ENCODE measurements at regions not wholly inside any gene's neighbourhood (a gene's known extent, or its start where the extent isn't known, plus 50 kb on each side); places are given as distances from the start of the nearest gene placed in this dataset.

- Histone ChIP-seq H3K4me3 (no peak overlapping the region), H3K36me3 (no peaks in the 10 kb centered on the region), H3K4me1 (no peaks in the 10 kb centered on the region), H3K9ac (no peak overlapping the region), H3K9me3 (no peaks in the 10 kb centered on the region), H3K27ac (no peak overlapping the region), H3K27me3 (no peaks in the 10 kb centered on the region), H3K4me2 (no peak overlapping the region), H4K20me1 (no peaks in the 10 kb centered on the region)
- no peak for TF ChIP-seq Cebpa-rat (IDR thresholded peaks at IDR 0.05)
Measured at GRCh38 chr4:173807347-173807746, 277.3 kb upstream of the HAND2 start.

DNA sequence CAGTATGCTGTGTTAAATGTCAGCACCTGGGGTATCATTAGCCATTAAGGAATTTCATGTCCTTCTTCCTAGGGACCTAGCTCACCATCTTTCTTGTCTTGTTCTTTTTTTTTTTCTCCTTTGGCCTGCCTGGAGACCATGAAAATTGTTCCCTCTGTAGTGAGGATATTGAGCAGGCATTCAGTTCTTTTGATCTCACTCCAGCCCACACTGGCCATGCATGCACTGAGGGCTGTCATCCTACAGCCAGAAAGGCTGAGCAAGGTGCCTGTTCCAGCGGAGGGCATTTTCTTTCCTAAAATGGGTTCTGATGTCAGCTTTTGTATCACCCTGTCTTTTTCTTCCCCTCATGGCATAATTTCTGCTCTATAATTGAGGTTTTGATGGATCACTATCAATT lies 275.9 kb upstream of the HAND2 start:
- Histone ChIP-seq H4K20me1 (no peaks in the 10 kb centered on the region), H3K4me1 (no peaks in the 10 kb centered on the region), H3K9ac (no peak overlapping the region), H3K4me2 (no peak overlapping the region), H3K4me3 (no peak overlapping the region), H3K27ac (no peak overlapping the region), H3K36me3 (no peaks in the 10 kb centered on the region), H3K27me3 (no peaks in the 10 kb centered on the region), H3K9me3 (no peaks in the 10 kb centered on the region)
- no peak for TF ChIP-seq Cebpa-rat (IDR thresholded peaks at IDR 0.05)

- no peak for TF ChIP-seq Cebpa-rat (IDR thresholded peaks at IDR 0.05)
- no peaks in the 10 kb centered on the region for H3K36me3 ChIP-seq
- no peaks in the 10 kb centered on the region for H4K20me1 ChIP-seq
- no peaks in the 10 kb centered on the region for H3K4me1 ChIP-seq
- H3K4me2 ChIP-seq: no peak overlapping the region
- no peak overlapping the region for H3K27ac ChIP-seq
- H3K9ac ChIP-seq: no peak overlapping the region
- H3K4me3 ChIP-seq: no peak overlapping the region
- no peaks in the 10 kb centered on the region for H3K27me3 ChIP-seq
- no peaks in the 10 kb centered on the region for H3K9me3 ChIP-seq
Measured at GRCh38 chr4:173802662-173803022, 272.6 kb upstream of the HAND2 start.

- H3K9ac ChIP-seq: no peak overlapping the region
- H3K36me3 ChIP-seq: no peaks in the 10 kb centered on the region
- no peak overlapping the region for H3K4me2 ChIP-seq
- H4K20me1 ChIP-seq: no peaks in the 10 kb centered on the region
- H3K4me1 ChIP-seq: no peaks in the 10 kb centered on the region
- H3K27me3 ChIP-seq: no peaks in the 10 kb centered on the region
- no peak overlapping the region for H3K4me3 ChIP-seq
- no peak overlapping the region for H3K27ac ChIP-seq
- no peaks in the 10 kb centered on the region for H3K9me3 ChIP-seq
- TF ChIP-seq Cebpa-rat (IDR thresholded peaks at IDR 0.05): no peak
Measured at GRCh38 chr4:173801876-173802661, 272.0 kb upstream of the HAND2 start.

DNA sequence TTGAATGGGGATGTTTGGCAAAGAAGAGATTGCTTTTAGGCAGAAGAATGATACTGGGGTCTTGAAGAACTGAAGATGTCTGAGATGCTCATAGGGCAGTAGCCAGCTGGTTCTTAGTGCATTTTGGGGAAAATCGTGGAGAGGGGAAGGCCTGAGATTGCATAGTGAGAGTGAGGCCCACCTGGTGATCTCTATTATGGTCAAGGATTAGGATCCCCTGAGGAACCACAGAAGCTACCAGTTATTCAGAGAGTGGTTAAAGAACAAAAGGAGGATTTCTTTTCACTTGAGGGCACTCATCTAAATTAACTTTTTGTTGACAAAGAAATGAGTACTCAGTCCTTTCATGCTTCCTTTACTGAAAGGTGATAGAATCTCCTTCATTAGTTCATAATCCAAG lies 271.3 kb upstream of the HAND2 start:
- H4K20me1 ChIP-seq: no peaks in the 10 kb centered on the region
- no peak overlapping the region for H3K9ac ChIP-seq
- no peak overlapping the region for H3K4me2 ChIP-seq

DNA sequence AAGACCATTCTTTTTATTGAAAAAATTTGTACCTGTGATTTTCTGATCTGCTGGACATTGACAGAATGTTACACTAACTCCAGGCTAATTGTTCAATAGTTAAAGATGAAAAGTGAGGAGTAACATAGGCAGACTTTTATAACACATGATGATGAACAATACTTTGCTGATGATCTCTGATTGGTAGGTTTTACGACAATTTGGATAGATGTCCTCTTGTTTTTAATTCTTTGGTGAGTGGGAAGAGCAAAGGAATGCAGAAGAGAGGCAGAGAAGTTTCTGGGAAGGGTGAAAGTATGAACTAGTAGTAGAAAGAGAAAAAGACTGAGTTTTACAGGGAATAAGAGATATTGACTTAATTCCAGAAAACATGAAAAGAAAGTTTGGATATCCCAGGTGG lies 267.3 kb upstream of the HAND2 start:
- Histone ChIP-seq H3K4me2 (no peak overlapping the region), H3K9me3 (no peaks in the 10 kb centered on the region), H3K4me3 (no peak overlapping the region), H3K27ac (no peak overlapping the region), H3K4me1 (no peaks in the 10 kb centered on the region), H3K27me3 (no peaks in the 10 kb centered on the region), H4K20me1 (no peaks in the 10 kb centered on the region), H3K9ac (no peak overlapping the region), H3K36me3 (no peaks in the 10 kb centered on the region)
- no peak for TF ChIP-seq Cebpa-rat (IDR thresholded peaks at IDR 0.05)

More for the DNA sequence above, 271.3 kb upstream of the HAND2 start:
- H3K36me3 ChIP-seq: no peaks in the 10 kb centered on the region
- H3K27ac ChIP-seq: no peak overlapping the region
- no peak for TF ChIP-seq Cebpa-rat (IDR thresholded peaks at IDR 0.05)
- no peaks in the 10 kb centered on the region for H3K27me3 ChIP-seq
- no peaks in the 10 kb centered on the region for H3K9me3 ChIP-seq
- no peak overlapping the region for H3K4me3 ChIP-seq
- H3K4me1 ChIP-seq: no peaks in the 10 kb centered on the region

GRCh38 chr4:173794662-173795061 lies 264.6 kb upstream of the HAND2 start:
- Histone ChIP-seq H3K4me3 (no peak overlapping the region), H3K27ac (no peak overlapping the region), H3K4me1 (no peaks in the 10 kb centered on the region), H3K36me3 (no peaks in the 10 kb centered on the region), H3K9ac (no peak overlapping the region), H4K20me1 (no peaks in the 10 kb centered on the region), H3K4me2 (no peak overlapping the region), H3K9me3 (no peaks in the 10 kb centered on the region), H3K27me3 (no peaks in the 10 kb centered on the region)
- no peak for TF ChIP-seq Cebpa-rat (IDR thresholded peaks at IDR 0.05)

GRCh38 chr4:173793937-173794510 lies 264.0 kb upstream of the HAND2 start:
- H3K27me3 ChIP-seq: no peaks in the 10 kb centered on the region
- H3K36me3 ChIP-seq: no peaks in the 10 kb centered on the region
- H3K4me1 ChIP-seq: no peaks in the 10 kb centered on the region
- TF ChIP-seq Cebpa-rat (IDR thresholded peaks at IDR 0.05): no peak
- no peak overlapping the region for H3K9ac ChIP-seq
- H3K27ac ChIP-seq: no peak overlapping the region
- no peaks in the 10 kb centered on the region for H3K9me3 ChIP-seq
- no peaks in the 10 kb centered on the region for H4K20me1 ChIP-seq
- no peak overlapping the region for H3K4me2 ChIP-seq
- H3K4me3 ChIP-seq: no peak overlapping the region

GRCh38 chr4:173782660-173783059 lies 252.6 kb upstream of the HAND2 start:
- Histone ChIP-seq H3K4me3 (no peak overlapping the region), H3K27ac (no peak overlapping the region), H3K27me3 (no peaks in the 10 kb centered on the region), H3K4me2 (no peak overlapping the region), H3K4me1 (no peaks in the 10 kb centered on the region), H3K9ac (no peak overlapping the region), H3K9me3 (peaks cover 16% of the 10 kb centered on the region; the same call in 1 of the 2 replicates), H4K20me1 (no peaks in the 10 kb centered on the region), H3K36me3 (no peaks in the 10 kb centered on the region)
- no peak for TF ChIP-seq Cebpa-rat (IDR thresholded peaks at IDR 0.05)

- peaks cover 24% of the 10 kb centered on the region for H3K9me3 ChIP-seq
- H3K4me3 ChIP-seq: no peak overlapping the region
Measured at GRCh38 chr4:173777921-173778320, 247.9 kb upstream of the HAND2 start.

More at GRCh38 chr4:173777921-173778320, 247.9 kb upstream of the HAND2 start:
- H4K20me1 ChIP-seq: no peaks in the 10 kb centered on the region
- H3K27me3 ChIP-seq: no peaks in the 10 kb centered on the region
- H3K36me3 ChIP-seq: no peaks in the 10 kb centered on the region
- H3K4me2 ChIP-seq: no peak overlapping the region
- TF ChIP-seq Cebpa-rat (IDR thresholded peaks at IDR 0.05): no peak
- no peaks in the 10 kb centered on the region for H3K4me1 ChIP-seq
- H3K9ac ChIP-seq: no peak overlapping the region
- H3K27ac ChIP-seq: no peak overlapping the region

Data from BLaER1 (cell line).